A673 (cell line): ENCODE measurements at regions not wholly inside any gene's neighbourhood (a gene's known extent, or its start where the extent isn't known, plus 50 kb on each side); places are given as distances from the start of the nearest gene placed in this dataset.
"Not testable (repeated sequence)": the region's sequence is repeated elsewhere in the genome, so short reads cannot be mapped to it uniquely, and the experiment has no call there.

ENCODE experiments used
- EZH2 ChIP-seq: fragments of 200-600 bp; sonication (generic); IDR thresholded peaks from 2 replicates; pipeline ENCODE4 v1.6.1; 2017; ENCODE audit warnings: borderline replicate concordance, low read depth, mild to moderate bottlenecking, mixed read lengths, antibody characterized with exemption, low read length; ENCODE audit not compliant: poor library complexity, severe bottlenecking
- TF ChIP-seq, protein P1 (sequence below): fragments of 300-800, 200-600 bp; sonication (generic); conservative IDR thresholded peaks from 2 replicates; pipeline ENCODE4 v1.5.1; 2017; ENCODE audit warnings: low read depth, mild to moderate bottlenecking, antibody characterized with exemption, low read length, moderate library complexity, mixed read lengths

DNA sequence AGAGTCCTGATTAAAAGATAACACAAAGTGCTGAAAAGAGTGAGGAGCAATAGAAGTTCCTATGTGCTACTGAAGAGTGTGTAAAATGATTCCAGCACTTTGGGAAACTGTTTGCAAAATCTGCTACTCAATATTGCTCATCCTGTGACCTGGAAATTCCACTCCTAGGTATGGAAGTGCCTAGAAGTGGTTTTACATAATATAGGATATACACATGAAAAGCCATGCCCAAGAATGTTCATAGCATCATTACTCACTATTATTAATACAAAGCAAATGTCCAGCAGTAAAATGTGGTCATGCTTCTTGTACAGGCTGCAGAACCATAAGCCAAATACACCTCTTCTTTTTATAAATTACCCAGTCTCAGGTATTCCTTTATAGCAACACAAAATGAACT is 53.2 kb upstream of the CNIH3 start:
- TF ChIP-seq, protein P1, sequence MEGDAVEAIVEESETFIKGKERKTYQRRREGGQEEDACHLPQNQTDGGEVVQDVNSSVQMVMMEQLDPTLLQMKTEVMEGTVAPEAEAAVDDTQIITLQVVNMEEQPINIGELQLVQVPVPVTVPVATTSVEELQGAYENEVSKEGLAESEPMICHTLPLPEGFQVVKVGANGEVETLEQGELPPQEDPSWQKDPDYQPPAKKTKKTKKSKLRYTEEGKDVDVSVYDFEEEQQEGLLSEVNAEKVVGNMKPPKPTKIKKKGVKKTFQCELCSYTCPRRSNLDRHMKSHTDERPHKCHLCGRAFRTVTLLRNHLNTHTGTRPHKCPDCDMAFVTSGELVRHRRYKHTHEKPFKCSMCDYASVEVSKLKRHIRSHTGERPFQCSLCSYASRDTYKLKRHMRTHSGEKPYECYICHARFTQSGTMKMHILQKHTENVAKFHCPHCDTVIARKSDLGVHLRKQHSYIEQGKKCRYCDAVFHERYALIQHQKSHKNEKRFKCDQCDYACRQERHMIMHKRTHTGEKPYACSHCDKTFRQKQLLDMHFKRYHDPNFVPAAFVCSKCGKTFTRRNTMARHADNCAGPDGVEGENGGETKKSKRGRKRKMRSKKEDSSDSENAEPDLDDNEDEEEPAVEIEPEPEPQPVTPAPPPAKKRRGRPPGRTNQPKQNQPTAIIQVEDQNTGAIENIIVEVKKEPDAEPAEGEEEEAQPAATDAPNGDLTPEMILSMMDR, result not testable (repeated sequence)
- TF ChIP-seq EZH2, result not testable (repeated sequence)
